Activated CD8-positive, alpha-beta T cell treated with anti-CD3 and anti-CD28 coated beads, Interleukin-2, amount 10 ng/mL, durations not matched to agents 7 days and 5 days (primary cell): ENCODE measurements at regions not wholly inside any gene's neighbourhood (a gene's known extent, or its start where the extent isn't known, plus 50 kb on each side); places are given as distances from the start of the nearest gene placed in this dataset.
"Not testable (repeated sequence)": the region's sequence is repeated elsewhere in the genome, so short reads cannot be mapped to it uniquely, and the experiment has no call there.

Source experiments
- ATAC-seq: fragments of 150-1000 bp; cut with Tn5 transposase; one replicate; pipeline ENCODE4 v1.10.0; 2021; ENCODE audit warnings: moderate library complexity
- CTCF ChIA-PET: fragments of 350-600 bp; sonication (Branson Sonifier 250); formaldehyde crosslinking; loops from one replicate; lab custom pipeline; 2021; ENCODE audit warnings: antibody characterized with exemption; lab: Charles Lee
- POLR2A ChIA-PET: fragments of 350-600 bp; sonication (Branson Sonifier 250); formaldehyde crosslinking; loops from one replicate; lab custom pipeline; 2021; ENCODE audit warnings: antibody characterized with exemption; lab: Charles Lee
- DNase-seq: peaks from one replicate; pipeline ENCODE4 v3.0.0-alpha.2; 2020
- H3K27ac Mint-ChIP-seq: one replicate; pipeline ENCODE4 v1.8.0; 2021; ENCODE audit warnings: mild to moderate bottlenecking, mixed read lengths
- H3K27me3 Mint-ChIP-seq: one replicate; pipeline ENCODE4 v1.8.0; 2021; ENCODE audit warnings: low read depth, mixed read lengths
- H3K36me3 Mint-ChIP-seq: one replicate; pipeline ENCODE4 v1.8.0; 2021; ENCODE audit warnings: low read depth, mixed read lengths
- H3K4me1 Mint-ChIP-seq: one replicate; pipeline ENCODE4 v1.8.0; 2021; ENCODE audit warnings: low read depth, mixed read lengths
- H3K4me3 Mint-ChIP-seq: one replicate; pipeline ENCODE4 v1.8.0; 2021; ENCODE audit warnings: mild to moderate bottlenecking, mixed read lengths
- H3K9me3 Mint-ChIP-seq: one replicate; pipeline ENCODE4 v1.8.0; 2022; ENCODE audit warnings: mixed read lengths; ENCODE audit not compliant: insufficient read depth

DNA sequence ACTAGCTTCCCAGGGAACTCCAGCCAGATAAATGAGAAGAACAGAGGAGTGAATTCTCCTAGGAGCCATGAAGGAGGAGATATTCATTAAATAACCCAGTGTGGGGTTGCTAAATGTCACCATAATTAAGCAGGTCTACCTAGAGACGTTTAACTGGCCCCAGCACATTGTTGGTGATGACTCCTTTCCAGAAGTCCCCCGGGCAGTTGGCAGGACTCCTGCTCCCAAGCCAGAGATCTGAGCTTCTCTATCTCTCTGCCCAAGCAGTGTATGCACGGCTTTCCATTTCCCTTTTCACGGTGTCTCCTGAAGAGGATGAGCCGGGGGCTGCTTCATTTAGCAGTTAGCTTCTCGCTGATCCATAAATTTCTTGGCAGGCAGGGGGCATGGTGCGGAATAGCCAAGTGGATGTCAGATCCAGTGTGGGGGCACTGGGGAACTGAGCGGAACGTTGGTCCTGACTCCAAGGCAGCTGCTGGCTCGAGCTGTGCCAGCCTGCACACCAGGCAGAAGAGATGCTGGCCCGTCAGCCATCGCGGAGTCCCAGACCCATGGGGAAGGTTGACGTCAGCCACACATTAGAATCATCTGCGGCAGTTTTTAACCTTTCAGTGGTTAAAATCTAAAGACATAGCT lies 142.0 kb upstream of the NPY start:
- CTCF ChIA-PET = no interaction called here
- Mint-ChIP-seq H3K4me3 (no peak overlapping the region), H3K36me3 (no peaks in the 10 kb centered on the region), H3K9me3 (no peaks in the 10 kb centered on the region), H3K27ac (no peak overlapping the region), H3K4me1 (no peaks in the 10 kb centered on the region), H3K27me3 (peaks cover 10% of the 10 kb centered on the region)
- POLR2A ChIA-PET = interaction anchor here (0.6 kb wide), 1 partner anchor 359 kb away, joined by 3 read pairs; no protein-coding TSS in a partner anchor
- DNase-seq (no peak), ATAC-seq (no peak)

DNA sequence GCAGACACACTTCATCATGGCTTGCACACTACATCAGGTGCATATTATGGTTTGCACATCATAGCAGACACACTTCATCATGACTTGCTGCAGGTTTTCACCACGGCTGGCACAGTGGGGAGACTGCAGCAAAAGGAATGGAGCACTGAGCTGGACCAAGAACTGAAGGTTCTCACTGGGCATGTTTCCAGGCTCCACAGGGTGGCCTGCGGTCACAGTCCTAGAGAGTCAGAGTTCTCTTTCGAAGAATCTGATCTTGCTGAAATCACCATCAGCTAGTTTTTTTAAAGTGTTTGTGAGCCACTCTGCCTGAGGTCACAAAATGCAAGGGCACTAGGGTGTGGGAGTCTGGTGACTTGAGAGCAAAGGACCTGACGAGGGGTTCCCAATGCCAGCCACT lies 140.4 kb upstream of the NPY start:
- H3K27ac Mint-ChIP-seq = no peak overlapping the region
- no peak overlapping the region for H3K4me3 Mint-ChIP-seq
- no peak for DNase-seq
- H3K4me1 Mint-ChIP-seq = no peaks in the 10 kb centered on the region
- no peak for ATAC-seq
- POLR2A ChIA-PET = no interaction called here
- peaks cover 3% of the 10 kb centered on the region for H3K27me3 Mint-ChIP-seq
- H3K36me3 Mint-ChIP-seq = no peaks in the 10 kb centered on the region
- CTCF ChIA-PET = no interaction called here
- H3K9me3 Mint-ChIP-seq = no peaks in the 10 kb centered on the region

DNA sequence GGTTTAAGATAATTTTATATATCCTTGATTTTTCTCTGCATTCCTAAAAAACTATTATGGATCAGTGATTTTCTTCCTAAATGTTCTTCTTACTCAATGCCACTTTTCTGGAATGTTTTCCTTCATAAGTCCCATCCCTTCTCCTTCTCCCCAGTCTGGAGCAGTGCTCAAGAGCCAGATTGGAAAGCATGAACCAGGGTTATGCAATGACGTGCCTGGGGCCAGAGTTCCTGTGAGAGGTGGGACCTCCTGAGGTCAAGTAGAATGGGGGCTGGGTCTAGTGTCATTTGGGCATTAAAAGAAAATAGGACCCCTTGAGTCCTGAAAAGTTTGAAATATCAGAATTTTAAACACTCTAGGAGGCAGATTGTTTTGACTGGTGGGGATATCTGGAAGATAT lies 132.0 kb upstream of the NPY start:
- DNase-seq = no peak
- ATAC-seq = no peak
- H3K4me1 Mint-ChIP-seq = no peaks in the 10 kb centered on the region
- peaks cover 12% of the 10 kb centered on the region for H3K9me3 Mint-ChIP-seq
- CTCF ChIA-PET = no interaction called here
- no peak overlapping the region for H3K4me3 Mint-ChIP-seq
- POLR2A ChIA-PET = no interaction called here
- H3K27me3 Mint-ChIP-seq = peaks cover 2% of the 10 kb centered on the region
- no peak overlapping the region for H3K27ac Mint-ChIP-seq
- H3K36me3 Mint-ChIP-seq = no peaks in the 10 kb centered on the region

DNA sequence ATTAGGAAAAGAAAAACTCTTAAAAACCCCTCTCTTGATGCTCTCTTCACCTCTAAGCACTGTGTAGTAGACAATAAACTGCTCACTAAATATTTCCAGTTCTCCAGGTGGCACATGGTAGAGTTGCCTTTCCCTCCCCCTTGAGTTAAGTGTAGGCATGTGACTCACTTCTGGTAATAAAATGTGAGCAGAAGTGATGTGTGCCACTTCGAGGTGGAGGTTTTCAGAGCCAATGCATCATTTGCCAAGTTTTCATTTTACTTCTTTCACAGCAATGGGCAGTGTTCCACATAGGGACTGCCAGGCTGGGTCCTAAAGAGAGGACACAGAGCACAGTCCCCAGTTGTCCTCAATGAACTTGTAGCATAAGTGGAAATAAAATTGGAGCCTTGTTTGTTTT lies 131.6 kb upstream of the NPY start:
- H3K4me1 Mint-ChIP-seq = no peaks in the 10 kb centered on the region
- H3K9me3 Mint-ChIP-seq = peaks cover 12% of the 10 kb centered on the region
- CTCF ChIA-PET = no interaction called here
- no peak for ATAC-seq
- peaks cover 2% of the 10 kb centered on the region for H3K27me3 Mint-ChIP-seq
- no peak overlapping the region for H3K27ac Mint-ChIP-seq
- no peaks in the 10 kb centered on the region for H3K36me3 Mint-ChIP-seq
- POLR2A ChIA-PET = no interaction called here
- H3K4me3 Mint-ChIP-seq = no peak overlapping the region
- DNase-seq = no peak

DNA sequence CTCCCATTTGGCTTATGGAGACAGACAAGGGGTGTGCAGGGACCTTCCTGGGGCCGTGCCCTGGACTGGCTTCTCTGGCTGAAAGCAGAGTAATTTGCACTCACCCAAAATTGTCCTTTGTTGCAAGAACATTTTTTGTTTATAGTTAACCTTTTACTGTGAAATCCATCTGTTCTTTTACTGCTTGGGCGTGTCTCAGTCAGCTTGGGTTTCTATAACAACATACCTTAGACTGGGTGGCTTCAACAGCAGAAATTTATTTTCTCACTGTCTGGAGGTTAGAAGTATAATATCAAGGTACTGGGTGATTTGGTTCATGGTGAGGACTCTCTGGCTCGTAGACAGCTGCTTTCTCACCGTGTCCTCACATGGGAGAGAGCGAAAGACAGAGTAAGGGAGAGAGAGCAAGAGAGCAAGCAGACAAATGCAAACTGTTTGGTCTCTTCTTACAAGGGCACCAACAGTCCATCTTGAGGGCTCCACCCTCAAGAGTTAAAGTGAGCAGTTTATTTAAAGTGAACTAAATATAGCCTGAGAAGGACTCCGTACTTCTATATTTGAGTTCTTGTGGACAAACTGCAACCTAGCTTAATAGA lies 131.0 kb upstream of the NPY start:
- Mint-ChIP-seq H3K36me3 (no peaks in the 10 kb centered on the region), H3K4me1 (no peaks in the 10 kb centered on the region), H3K9me3 (peaks cover 12% of the 10 kb centered on the region), H3K27me3 (peaks cover 2% of the 10 kb centered on the region), H3K4me3 (no peak overlapping the region), H3K27ac (no peak overlapping the region)
- no peak for ATAC-seq
- POLR2A ChIA-PET = no interaction called here
- DNase-seq = no peak
- CTCF ChIA-PET = no interaction called here

- no peak for ATAC-seq
Observed at GRCh38 chr7:24157666-24158065, 126.3 kb upstream of the NPY start.

GRCh38 chr7:24158975-24159374 lies 125.0 kb upstream of the NPY start:
- ATAC-seq = no peak
- no peak for DNase-seq
- no peak overlapping the region for H3K4me3 Mint-ChIP-seq

More at GRCh38 chr7:24157666-24158065, 126.3 kb upstream of the NPY start:
- Mint-ChIP-seq H3K4me3 (no peak overlapping the region), H3K27ac (no peak overlapping the region), H3K4me1 (no peaks in the 10 kb centered on the region), H3K36me3 (no peaks in the 10 kb centered on the region), H3K27me3 (no peaks in the 10 kb centered on the region), H3K9me3 (no peaks in the 10 kb centered on the region)
- DNase-seq = no peak
- ChIA-PET CTCF (no interaction called here), POLR2A (no interaction called here)

DNA sequence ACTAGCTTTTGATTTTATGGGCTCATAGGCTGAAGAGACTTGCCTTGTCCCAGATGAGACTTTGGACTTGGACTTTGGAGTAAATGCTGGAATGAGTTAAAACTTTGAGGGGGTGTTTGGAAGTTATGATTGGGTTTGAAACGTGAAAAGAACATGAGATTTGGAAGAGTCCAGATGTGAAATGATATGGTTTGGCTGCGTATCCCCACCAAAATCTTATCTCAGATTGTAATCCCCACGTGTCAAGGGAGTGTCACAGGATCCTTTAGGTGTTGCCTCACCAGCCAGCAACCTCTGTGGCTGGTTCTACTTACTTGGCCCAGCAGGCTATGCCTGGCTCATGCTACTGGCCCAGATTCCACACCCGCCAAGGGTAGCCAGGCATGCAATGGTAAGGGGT lies 119.6 kb upstream of the NPY start:
- Mint-ChIP-seq H3K9me3 (no peaks in the 10 kb centered on the region), H3K4me3 (no peak overlapping the region), H3K27ac (no peak overlapping the region), H3K4me1 (no peaks in the 10 kb centered on the region), H3K27me3 (no peaks in the 10 kb centered on the region), H3K36me3 (no peaks in the 10 kb centered on the region)
- ATAC-seq (no peak), DNase-seq (no peak)
- POLR2A ChIA-PET = no interaction called here
- CTCF ChIA-PET = no interaction called here

More at GRCh38 chr7:24158975-24159374, 125.0 kb upstream of the NPY start:
- Mint-ChIP-seq H3K9me3 (no peaks in the 10 kb centered on the region), H3K4me1 (no peaks in the 10 kb centered on the region), H3K36me3 (no peaks in the 10 kb centered on the region), H3K27me3 (no peaks in the 10 kb centered on the region), H3K27ac (no peak overlapping the region)
- CTCF ChIA-PET = no interaction called here
- POLR2A ChIA-PET = no interaction called here

DNA sequence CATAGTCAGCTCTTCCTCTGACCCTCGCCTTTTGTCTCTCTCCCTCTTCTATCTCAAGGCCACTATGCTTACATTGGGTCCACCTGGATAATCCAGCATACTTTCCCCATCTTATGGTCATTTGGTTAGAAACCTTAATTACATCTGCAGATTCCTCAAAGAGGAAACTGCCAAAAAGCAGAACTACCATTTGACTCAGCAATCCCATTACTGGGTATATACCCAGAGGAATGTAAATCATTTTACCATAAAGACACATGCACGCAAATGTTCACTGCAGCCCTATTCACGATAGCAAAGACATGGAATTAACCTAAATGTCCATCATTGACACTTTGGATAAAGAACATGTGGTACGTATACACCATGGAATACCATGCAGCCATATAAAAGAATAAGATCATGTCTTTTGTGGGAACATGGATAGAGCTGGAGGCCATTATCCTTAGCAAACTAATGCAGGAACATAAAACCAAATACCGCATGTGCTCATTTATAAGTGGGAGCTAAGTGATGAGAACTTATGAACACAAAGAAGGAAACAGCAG lies 114.8 kb upstream of the NPY start:
- no peaks in the 10 kb centered on the region for H3K36me3 Mint-ChIP-seq
- H3K4me3 Mint-ChIP-seq = no peak overlapping the region
- H3K9me3 Mint-ChIP-seq = no peaks in the 10 kb centered on the region
- no peak overlapping the region for H3K27ac Mint-ChIP-seq
- ChIA-PET POLR2A (no interaction called here), CTCF (no interaction called here)
- no peaks in the 10 kb centered on the region for H3K27me3 Mint-ChIP-seq
- H3K4me1 Mint-ChIP-seq = no peaks in the 10 kb centered on the region
- ATAC-seq (no peak), DNase-seq (no peak)

- DNase-seq, CTCF ChIA-PET, H3K27ac Mint-ChIP-seq, H3K4me1 Mint-ChIP-seq, H3K27me3 Mint-ChIP-seq, POLR2A ChIA-PET, ATAC-seq, H3K9me3 Mint-ChIP-seq, H3K4me3 Mint-ChIP-seq, H3K36me3 Mint-ChIP-seq: not testable (repeated sequence)
Observed at GRCh38 chr7:24171951-24172350, 112.0 kb upstream of the NPY start.

- Mint-ChIP-seq H3K36me3 (no peaks in the 10 kb centered on the region), H3K9me3 (no peaks in the 10 kb centered on the region), H3K27ac (no peak overlapping the region), H3K27me3 (no peaks in the 10 kb centered on the region), H3K4me3 (no peak overlapping the region), H3K4me1 (no peaks in the 10 kb centered on the region)
- no peak for DNase-seq
- ChIA-PET CTCF (no interaction called here), POLR2A (no interaction called here)
- ATAC-seq = no peak
Observed at GRCh38 chr7:24172856-24173255, 111.1 kb upstream of the NPY start.

DNA sequence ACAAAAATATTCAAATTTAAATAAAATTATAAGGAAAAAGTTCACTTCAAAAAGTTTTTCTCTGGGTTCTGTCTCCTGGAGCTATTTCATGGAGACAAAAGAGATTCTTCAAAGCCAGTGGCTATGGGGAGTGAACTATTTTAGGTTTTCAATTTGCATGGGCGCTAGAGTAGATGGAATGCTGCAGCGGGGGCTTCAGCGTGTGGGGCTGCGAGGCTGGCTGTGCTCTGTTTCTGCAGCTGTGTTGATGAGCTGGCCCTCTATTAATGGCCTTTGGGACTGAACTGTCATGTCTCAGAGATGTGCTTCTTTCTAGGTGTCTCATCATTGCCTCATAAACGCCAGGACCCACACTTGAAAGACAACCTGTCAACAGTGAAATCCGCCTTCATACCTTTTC lies 108.4 kb upstream of the NPY start:
- no peaks in the 10 kb centered on the region for H3K4me1 Mint-ChIP-seq
- H3K9me3 Mint-ChIP-seq = no peaks in the 10 kb centered on the region
- POLR2A ChIA-PET = no interaction called here
- CTCF ChIA-PET = no interaction called here
- H3K36me3 Mint-ChIP-seq = no peaks in the 10 kb centered on the region
- ATAC-seq = no peak
- no peak overlapping the region for H3K4me3 Mint-ChIP-seq
- no peak overlapping the region for H3K27ac Mint-ChIP-seq
- DNase-seq = no peak
- peaks cover 4% of the 10 kb centered on the region for H3K27me3 Mint-ChIP-seq
